GM18951 (cell line): ENCODE measurements at regions not wholly inside any gene's neighbourhood (a gene's known extent, or its start where the extent isn't known, plus 50 kb on each side); places are given as distances from the start of the nearest gene placed in this dataset.

Source experiments
- POLR2A ChIP-seq: IDR thresholded peaks from 4 replicates; pipeline ENCODE4 v1.6.1; 2011; ENCODE audit warnings: mild to moderate bottlenecking; ENCODE audit not compliant: insufficient read length, insufficient read depth; ENCODE audit errors: extremely low read depth
- in situ Hi-C: fragments of 300-500 bp; cut with MboI; formaldehyde crosslinking; loops from one replicate; pipeline ENCODE4 v1.12.0; 2022; ENCODE audit warnings: low sequenced_read_pairs, mixed read lengths, inconsistent platforms; ENCODE audit not compliant: unreplicated experiment

GRCh38 chr14:62364800-62365280 lies 602.6 kb downstream of the SNAPC1 start:
- TF ChIP-seq POLR2A = no peak
- in situ Hi-C loops = no loop called here

- no peak for TF ChIP-seq POLR2A
- in situ Hi-C loops = no loop called here
Measured at GRCh38 chr14:62369919-62370560, 607.8 kb downstream of the SNAPC1 start.

GRCh38 chr14:62373944-62374343 lies 611.7 kb downstream of the SNAPC1 start:
- in situ Hi-C loops = no loop called here
- no peak for TF ChIP-seq POLR2A

- in situ Hi-C loops = no loop called here
- no peak for TF ChIP-seq POLR2A
Measured at GRCh38 chr14:62378057-62378456, 615.8 kb downstream of the SNAPC1 start.

- no peak for TF ChIP-seq POLR2A
- in situ Hi-C loops = no loop called here
Measured at GRCh38 chr14:62381311-62382070, 619.3 kb downstream of the SNAPC1 start.

- in situ Hi-C loops = no loop called here
- TF ChIP-seq POLR2A = no peak
Measured at GRCh38 chr14:62409169-62409568, 636.1 kb downstream of the KCNH5 start.

GRCh38 chr14:62409626-62410300 lies 635.5 kb downstream of the KCNH5 start:
- no peak for TF ChIP-seq POLR2A
- in situ Hi-C loops = no loop called here

GRCh38 chr14:62420847-62421246 lies 624.4 kb downstream of the KCNH5 start:
- in situ Hi-C loops = no loop called here
- TF ChIP-seq POLR2A = no peak

GRCh38 chr14:62428429-62429203 lies 616.6 kb downstream of the KCNH5 start:
- TF ChIP-seq POLR2A = no peak
- in situ Hi-C loops = no loop called here

GRCh38 chr14:62429683-62430082 lies 615.6 kb downstream of the KCNH5 start:
- no peak for TF ChIP-seq POLR2A
- in situ Hi-C loops = no loop called here

- no peak for TF ChIP-seq POLR2A
- in situ Hi-C loops = no loop called here
Measured at GRCh38 chr14:62431496-62431895, 613.8 kb downstream of the KCNH5 start.

- in situ Hi-C loops = no loop called here
- TF ChIP-seq POLR2A = no peak
Measured at GRCh38 chr14:62432955-62433354, 612.3 kb downstream of the KCNH5 start.

- in situ Hi-C loops = no loop called here
- TF ChIP-seq POLR2A = no peak
Measured at GRCh38 chr14:62436261-62436660, 609.0 kb downstream of the KCNH5 start.
